IgD-negative memory B cell (primary cell): ENCODE measurements at regions not wholly inside any gene's neighbourhood (a gene's known extent, or its start where the extent isn't known, plus 50 kb on each side); places are given as distances from the start of the nearest gene placed in this dataset.
"Not testable (repeated sequence)": the region's sequence is repeated elsewhere in the genome, so short reads cannot be mapped to it uniquely, and the experiment has no call there.

Experiments
- H3K27ac Mint-ChIP-seq, 3 donors: one replicate each; pipeline ENCODE4 v1.8.0; 2020 to 2022; ENCODE audit warnings: mild to moderate bottlenecking in 3 of 3, mixed read lengths in 3 of 3, moderate library complexity in 1 of 3
- H3K27me3 Mint-ChIP-seq: one replicate; pipeline ENCODE4 v1.8.0; 2021; ENCODE audit warnings: mixed read lengths
- H3K36me3 Mint-ChIP-seq: one replicate; pipeline ENCODE4 v1.8.0; 2020; ENCODE audit warnings: mild to moderate bottlenecking, mixed read lengths
- H3K4me1 Mint-ChIP-seq, 3 donors: one replicate each; pipeline ENCODE4 v1.8.0; 2020 to 2022; ENCODE audit warnings: mixed read lengths in 3 of 3, mild to moderate bottlenecking in 1 of 3
- H3K4me3 Mint-ChIP-seq, 4 donors: one replicate each; pipeline ENCODE4 v1.8.0; 2020 to 2022; ENCODE audit warnings: mild to moderate bottlenecking in 4 of 4, mixed read lengths in 4 of 4, moderate library complexity in 3 of 4
- H3K9me3 Mint-ChIP-seq, 3 donors: one replicate each; pipeline ENCODE4 v1.8.0; 2020 to 2021; ENCODE audit warnings: mixed read lengths in 3 of 3, mild to moderate bottlenecking in 1 of 3

- H3K4me3 Mint-ChIP-seq = no peak overlapping the region
- no peak overlapping the region for H3K27ac Mint-ChIP-seq
- no peaks in the 10 kb centered on the region for H3K4me1 Mint-ChIP-seq
- H3K36me3 Mint-ChIP-seq = no peaks in the 10 kb centered on the region
- H3K27me3 Mint-ChIP-seq = peaks cover 2% of the 10 kb centered on the region
- no peaks in the 10 kb centered on the region for H3K9me3 Mint-ChIP-seq
These were observed 52.7 kb upstream of the SERBP1 start for GRCh38 chr1:67482733-67483482.

DNA sequence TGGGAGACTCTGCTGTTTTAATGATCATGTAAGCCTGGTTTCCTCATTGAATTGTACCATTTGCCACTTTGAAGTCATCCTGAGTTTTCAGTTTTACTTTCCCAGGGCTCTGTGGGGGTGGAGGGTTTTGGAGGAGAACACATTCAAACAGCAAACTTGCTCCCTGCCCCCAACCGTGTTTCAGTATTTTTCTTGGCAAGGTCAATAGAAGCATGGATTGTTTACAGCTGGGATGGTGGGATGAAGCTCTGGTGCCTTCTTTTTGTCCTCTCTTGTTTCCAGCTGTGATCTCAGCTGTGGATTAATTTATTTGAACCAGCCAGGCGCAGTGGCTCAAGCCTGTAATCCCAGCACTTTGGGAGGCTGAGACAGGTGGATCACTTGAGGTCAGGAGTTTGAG lies 54.3 kb upstream of the SERBP1 start:
- H3K36me3 Mint-ChIP-seq = no peaks in the 10 kb centered on the region
- H3K9me3 Mint-ChIP-seq = no peaks in the 10 kb centered on the region
- peaks cover 2% of the 10 kb centered on the region for H3K27me3 Mint-ChIP-seq
- no peak overlapping the region for H3K27ac Mint-ChIP-seq
- no peak overlapping the region for H3K4me3 Mint-ChIP-seq
- H3K4me1 Mint-ChIP-seq = no peaks in the 10 kb centered on the region

DNA sequence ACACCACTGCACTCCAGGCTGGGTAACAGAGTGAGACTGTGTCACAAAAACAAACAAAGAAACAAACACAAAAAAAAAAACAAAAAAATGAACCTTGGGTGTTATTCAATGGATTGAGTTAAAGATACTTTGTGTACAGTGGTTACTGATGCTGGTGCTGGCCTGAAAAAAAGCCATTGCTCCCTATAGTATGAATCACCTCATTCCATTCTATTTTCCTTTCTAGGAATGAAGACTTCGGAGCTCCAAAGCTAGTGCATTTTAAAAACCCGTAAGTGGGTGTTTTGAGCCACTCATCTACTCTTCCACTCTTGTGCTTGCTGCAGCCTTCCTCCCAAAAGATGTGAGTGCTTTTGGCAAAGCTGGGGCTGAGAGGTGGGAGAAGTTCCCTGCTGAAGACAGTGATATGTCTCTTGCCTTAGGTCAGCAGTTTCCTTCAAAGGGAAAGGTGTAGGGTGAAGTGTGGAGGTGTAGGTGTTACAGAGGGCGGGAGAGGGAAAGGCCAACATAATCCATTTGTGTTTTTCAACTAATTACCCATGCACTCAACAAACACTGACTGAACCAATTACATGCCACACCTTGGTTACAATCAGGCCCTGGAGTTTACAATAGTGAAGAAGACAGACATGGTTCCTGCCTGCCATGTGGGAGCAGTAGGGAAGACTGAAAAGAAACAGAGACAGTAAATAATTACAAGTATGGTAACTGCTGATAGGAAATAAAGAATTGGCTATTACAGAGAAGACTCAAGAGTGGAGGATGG lies 55.0 kb upstream of the SERBP1 start:
- no peaks in the 10 kb centered on the region for H3K4me1 Mint-ChIP-seq
- no peaks in the 10 kb centered on the region for H3K36me3 Mint-ChIP-seq
- peaks cover 2% of the 10 kb centered on the region for H3K27me3 Mint-ChIP-seq
- no peaks in the 10 kb centered on the region for H3K9me3 Mint-ChIP-seq
- no peak overlapping the region for H3K4me3 Mint-ChIP-seq
- H3K27ac Mint-ChIP-seq = peak overlapping the region in 1 of 3 donors; percentile 9

DNA sequence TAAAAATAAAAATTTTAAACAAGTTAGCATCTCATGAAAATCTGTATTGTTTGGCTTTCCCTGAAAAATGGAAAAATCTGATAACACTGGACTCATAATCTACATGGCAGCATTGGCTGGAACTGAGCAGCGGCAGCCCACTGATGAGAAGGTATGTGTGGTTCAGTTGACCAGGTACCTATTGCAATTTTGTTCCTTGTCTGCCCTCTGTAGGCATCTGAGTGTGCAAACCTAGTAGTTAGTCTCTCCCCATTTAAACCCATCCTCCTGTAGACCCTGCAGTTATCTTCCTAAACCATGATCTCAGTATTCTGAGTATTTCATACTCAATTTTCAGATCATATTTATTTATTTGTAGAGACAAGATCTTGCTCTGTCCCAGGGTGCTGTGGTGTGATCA lies 59.4 kb upstream of the SERBP1 start:
- no peak overlapping the region for H3K27ac Mint-ChIP-seq
- no peaks in the 10 kb centered on the region for H3K27me3 Mint-ChIP-seq
- H3K4me3 Mint-ChIP-seq = no peak overlapping the region
- H3K9me3 Mint-ChIP-seq = no peaks in the 10 kb centered on the region
- no peaks in the 10 kb centered on the region for H3K4me1 Mint-ChIP-seq
- H3K36me3 Mint-ChIP-seq = no peaks in the 10 kb centered on the region

DNA sequence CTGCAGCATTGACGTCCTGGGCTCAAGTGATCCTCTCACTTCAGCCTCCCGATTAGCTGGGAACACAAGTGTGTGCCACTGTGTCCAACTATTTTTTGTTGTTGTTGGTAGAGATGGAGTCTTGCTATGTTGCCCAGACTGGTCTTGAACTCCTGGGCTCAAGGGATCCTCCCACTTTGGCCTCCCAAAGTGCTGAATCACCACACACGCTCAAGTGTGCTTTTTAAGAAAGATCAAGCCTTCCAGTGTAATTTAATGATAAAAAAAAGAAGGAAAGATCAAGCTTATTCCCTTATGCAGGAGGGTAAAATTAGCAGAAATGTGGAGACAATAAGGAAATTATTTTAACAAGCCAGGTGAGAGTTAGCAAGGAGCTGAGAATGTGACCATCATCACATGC lies 61.1 kb upstream of the SERBP1 start:
- no peaks in the 10 kb centered on the region for H3K27me3 Mint-ChIP-seq
- H3K4me3 Mint-ChIP-seq = no peak overlapping the region
- H3K9me3 Mint-ChIP-seq = no peaks in the 10 kb centered on the region
- H3K36me3 Mint-ChIP-seq = no peaks in the 10 kb centered on the region
- no peak overlapping the region for H3K27ac Mint-ChIP-seq
- no peaks in the 10 kb centered on the region for H3K4me1 Mint-ChIP-seq

GRCh38 chr1:67493148-67493547 lies 62.9 kb upstream of the SERBP1 start:
- Mint-ChIP-seq H3K4me3 (no peak overlapping the region), H3K36me3 (no peaks in the 10 kb centered on the region), H3K27me3 (no peaks in the 10 kb centered on the region), H3K9me3 (no peaks in the 10 kb centered on the region), H3K27ac (no peak overlapping the region), H3K4me1 (no peaks in the 10 kb centered on the region)

DNA sequence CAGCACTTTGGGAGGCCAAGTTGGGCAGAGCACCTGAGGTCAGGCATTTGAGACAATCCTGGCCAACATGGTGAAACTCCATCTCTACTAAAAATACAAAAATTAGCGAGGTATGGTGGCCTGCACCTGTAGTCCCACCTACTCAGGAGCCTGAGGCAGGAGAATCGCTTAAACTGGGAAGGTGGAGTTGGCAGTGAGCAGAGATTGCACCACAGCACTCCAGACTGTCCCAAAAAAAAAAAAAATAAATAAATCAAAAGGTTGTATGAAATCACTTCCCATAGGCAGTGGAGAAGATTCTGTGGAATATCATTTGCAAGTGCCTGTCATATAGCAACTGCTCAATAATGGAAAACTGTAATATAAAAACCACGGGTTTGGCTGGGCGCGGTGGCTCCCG lies 65.1 kb upstream of the SERBP1 start:
- H3K4me1 Mint-ChIP-seq = no peaks in the 10 kb centered on the region
- H3K4me3 Mint-ChIP-seq = no peak overlapping the region
- H3K27me3 Mint-ChIP-seq = no peaks in the 10 kb centered on the region
- H3K9me3 Mint-ChIP-seq = no peaks in the 10 kb centered on the region
- H3K36me3 Mint-ChIP-seq = no peaks in the 10 kb centered on the region
- no peak overlapping the region for H3K27ac Mint-ChIP-seq

GRCh38 chr1:67496329-67496728 lies 66.1 kb upstream of the SERBP1 start:
- no peak overlapping the region for H3K4me3 Mint-ChIP-seq
- H3K4me1 Mint-ChIP-seq = no peaks in the 10 kb centered on the region
- peaks cover 3% of the 10 kb centered on the region for H3K27me3 Mint-ChIP-seq
- H3K27ac Mint-ChIP-seq = no peak overlapping the region
- no peaks in the 10 kb centered on the region for H3K36me3 Mint-ChIP-seq
- no peaks in the 10 kb centered on the region for H3K9me3 Mint-ChIP-seq

- Mint-ChIP-seq H3K36me3 (no peaks in the 10 kb centered on the region), H3K4me1 (no peaks in the 10 kb centered on the region), H3K4me3 (peak overlapping the region in 1 of 4 donors; percentile 28), H3K27me3 (peaks cover 6% of the 10 kb centered on the region), H3K9me3 (no peaks in the 10 kb centered on the region), H3K27ac (no peak overlapping the region)
These were observed 70.3 kb upstream of the SERBP1 start for GRCh38 chr1:67500413-67500959.

DNA sequence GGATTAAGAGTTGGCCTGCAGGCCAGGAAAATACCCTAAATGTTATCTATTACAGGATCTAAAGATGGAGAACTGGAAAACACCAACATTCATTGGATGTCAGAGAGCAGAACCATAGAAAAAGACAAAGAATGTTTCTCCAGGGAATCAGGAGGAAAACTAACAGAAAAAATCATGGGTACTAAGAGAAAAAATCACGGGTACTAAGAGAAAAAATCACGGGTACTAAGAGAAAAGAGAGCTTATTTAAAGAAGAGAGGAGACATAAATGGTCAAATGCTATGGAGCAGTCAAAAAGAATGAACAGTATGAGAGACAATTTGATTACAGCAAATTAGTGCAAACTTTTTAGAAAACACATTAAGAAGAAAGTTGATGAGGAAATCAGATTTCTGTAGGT lies 73.8 kb upstream of the SERBP1 start:
- Mint-ChIP-seq H3K27ac (no peak overlapping the region), H3K4me3 (no peak overlapping the region), H3K9me3 (no peaks in the 10 kb centered on the region), H3K36me3 (peaks cover 1% of the 10 kb centered on the region), H3K4me1 (no peaks in the 10 kb centered on the region), H3K27me3 (peaks cover 6% of the 10 kb centered on the region)

DNA sequence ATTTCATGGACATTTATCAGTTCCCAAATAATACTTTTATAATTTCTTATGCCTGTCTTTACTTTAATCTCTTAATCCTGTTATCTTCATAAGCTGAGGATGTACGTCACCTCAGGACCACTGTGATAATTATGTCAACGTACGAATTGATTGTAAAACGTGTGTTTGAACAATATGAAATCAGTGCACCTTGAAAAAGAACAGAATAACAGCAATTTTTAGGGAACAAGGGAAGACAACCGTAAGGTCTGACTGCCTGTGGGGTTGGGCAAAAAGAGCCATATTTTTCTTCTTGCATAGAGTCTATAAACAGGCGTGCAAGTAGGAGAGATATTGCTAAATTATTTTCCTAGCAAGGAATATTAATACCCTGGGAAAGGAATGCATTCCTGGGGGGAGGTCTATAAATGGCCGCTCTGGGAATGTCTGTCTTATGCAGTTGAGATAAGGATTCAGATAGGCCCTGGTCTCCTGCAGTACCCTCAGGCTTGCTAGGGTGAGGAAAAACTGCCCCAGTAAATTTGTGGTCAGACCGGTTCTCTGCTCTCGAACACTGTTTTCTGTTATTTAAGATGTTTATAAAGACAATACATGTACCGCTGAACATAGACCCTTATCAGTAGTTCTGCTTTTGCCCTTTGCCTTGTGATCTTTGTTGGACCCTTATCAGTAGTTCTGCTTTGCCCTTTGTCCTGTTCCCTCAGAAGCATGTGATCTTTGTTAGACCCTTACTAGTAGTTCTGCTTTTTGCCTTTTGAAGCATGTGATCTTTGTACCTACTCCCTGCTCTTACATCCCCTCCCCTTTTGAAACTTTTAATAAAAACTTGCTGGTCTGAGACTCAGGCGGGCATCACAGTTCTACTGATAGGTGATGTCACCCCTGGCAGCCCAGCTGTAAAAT lies 83.4 kb upstream of the SERBP1 start:
- H3K27ac Mint-ChIP-seq, H3K4me3 Mint-ChIP-seq, H3K27me3 Mint-ChIP-seq, H3K36me3 Mint-ChIP-seq, H3K4me1 Mint-ChIP-seq: not testable (repeated sequence)
- H3K9me3 Mint-ChIP-seq = peaks cover 0 to 16% (median 9%) of the 10 kb centered on the region in 3 donors

DNA sequence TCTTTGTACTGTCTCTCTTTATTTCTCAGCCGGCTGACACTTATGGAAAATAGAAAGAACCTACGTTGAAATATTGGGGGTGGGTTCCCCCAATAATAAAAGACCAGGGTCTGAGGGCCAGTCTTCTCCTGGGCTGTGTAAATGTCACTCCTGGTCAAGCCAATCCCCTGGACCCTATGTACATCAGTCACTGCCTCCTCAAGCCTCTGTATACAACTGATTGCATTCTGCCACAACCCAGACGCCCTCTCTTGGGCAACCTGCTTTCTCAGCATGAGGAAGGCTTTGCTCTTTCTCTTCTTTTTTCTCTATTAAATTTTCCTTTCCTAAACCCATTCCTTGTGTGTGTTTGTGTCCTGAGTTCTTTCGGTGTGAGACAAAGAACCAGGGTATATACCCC lies 84.1 kb upstream of the SERBP1 start:
- Mint-ChIP-seq H3K9me3 (peaks cover 0 to 16% (median 9%) of the 10 kb centered on the region in 3 donors), H3K36me3 (no peaks in the 10 kb centered on the region)

DNA sequence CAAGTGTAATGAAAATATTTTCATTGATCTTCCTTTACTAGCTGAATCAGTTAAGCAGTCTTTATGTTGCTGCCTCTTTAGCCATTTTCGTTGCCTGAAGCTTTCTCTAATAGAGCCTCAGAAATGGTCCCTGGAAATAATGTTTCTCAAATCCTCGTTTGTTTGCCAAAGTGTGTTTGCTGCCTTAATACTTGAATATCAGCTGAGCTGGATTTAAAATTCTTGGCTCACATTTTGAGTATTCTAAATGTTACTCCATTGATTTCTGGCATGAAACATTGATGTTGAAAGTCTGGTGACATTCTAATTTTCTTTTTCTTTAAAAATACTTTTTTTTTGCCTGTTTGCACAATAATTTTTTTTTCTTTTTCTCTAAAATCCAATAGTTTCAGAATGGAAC lies 84.6 kb upstream of the SERBP1 start:
- Mint-ChIP-seq H3K9me3 (peaks cover 0 to 16% (median 9%) of the 10 kb centered on the region in 3 donors), H3K36me3 (no peaks in the 10 kb centered on the region), H3K4me3 (peak overlapping the region in 1 of 4 donors; percentile 76), H3K27me3 (peaks cover 1% of the 10 kb centered on the region), H3K27ac (no peak overlapping the region), H3K4me1 (no peaks in the 10 kb centered on the region)

More for the DNA sequence above, 84.1 kb upstream of the SERBP1 start:
- Mint-ChIP-seq H3K4me3 (peak overlapping the region in 1 of 4 donors; percentile 76), H3K27me3 (peaks cover 1% of the 10 kb centered on the region), H3K27ac (no peak overlapping the region), H3K4me1 (no peaks in the 10 kb centered on the region)

DNA sequence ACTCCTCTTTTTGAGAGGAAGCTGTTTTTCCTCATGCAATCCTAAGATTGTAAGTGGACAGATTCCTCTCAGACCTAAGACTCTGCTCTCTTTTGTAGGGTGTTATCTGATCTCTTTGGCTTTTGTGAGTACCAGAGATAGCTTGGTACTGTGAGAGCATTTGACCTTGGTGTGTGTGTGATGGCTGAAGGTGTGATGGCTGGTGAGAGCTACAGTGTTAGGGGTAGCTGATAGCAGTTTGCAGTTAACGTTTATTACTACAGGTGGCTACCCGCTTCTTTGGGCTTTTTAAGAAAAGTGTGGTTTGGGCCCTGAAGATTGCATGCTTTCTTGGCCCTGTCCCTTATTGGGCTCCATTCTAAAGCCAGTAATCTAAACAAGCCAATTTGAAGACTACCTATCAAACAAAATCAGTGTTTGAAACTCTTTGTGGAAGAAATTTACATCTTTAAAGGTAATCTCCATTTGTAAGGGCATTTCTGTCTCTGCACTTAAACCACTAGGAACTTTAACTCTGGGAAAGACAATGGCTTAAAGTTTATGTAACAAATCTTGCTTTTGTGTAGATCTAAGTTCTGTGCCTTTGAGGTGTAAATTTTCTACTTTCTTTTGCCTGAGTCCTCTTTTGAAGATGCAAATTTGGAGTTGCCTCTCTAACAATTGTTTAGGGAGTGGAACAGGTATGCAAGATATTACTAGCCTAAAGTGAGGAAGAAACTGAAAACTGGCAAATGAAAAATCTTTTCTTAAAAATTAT lies 85.3 kb upstream of the SERBP1 start:
- Mint-ChIP-seq H3K4me3 (no peak overlapping the region), H3K27me3 (peaks cover 1% of the 10 kb centered on the region), H3K36me3 (no peaks in the 10 kb centered on the region), H3K4me1 (no peaks in the 10 kb centered on the region), H3K27ac (no peak overlapping the region), H3K9me3 (peaks cover 0 to 16% (median 9%) of the 10 kb centered on the region in 3 donors)
